Central memory CD8-positive, alpha-beta T cell (primary cell): ENCODE measurements at regions not wholly inside any gene's neighbourhood (a gene's known extent, or its start where the extent isn't known, plus 50 kb on each side); places are given as distances from the start of the nearest gene placed in this dataset.
"Not testable (repeated sequence)": the region's sequence is repeated elsewhere in the genome, so short reads cannot be mapped to it uniquely, and the experiment has no call there.

Experiments
- ATAC-seq: fragments of 150-1000 bp; cut with Tn5 transposase; replicated peaks from 2 replicates; pipeline ENCODE4 v1.10.0; 2022; ENCODE audit warnings: mild to moderate bottlenecking, moderate FRiP score, moderate number of reproducible peaks; ENCODE audit not compliant: poor library complexity, severe bottlenecking; ENCODE audit errors: extremely low read depth
- DNase-seq, 2 donors: peaks; one replicate each; pipeline ENCODE4 v3.0.0; 2021; ENCODE audit warnings: low spot score in 2 of 2
- H3K27ac Mint-ChIP-seq: one replicate; pipeline ENCODE4 v1.8.0; 2022; ENCODE audit warnings: low read depth, mild to moderate bottlenecking, moderate library complexity, mixed read lengths
- H3K27me3 Mint-ChIP-seq: one replicate; pipeline ENCODE4 v1.8.0; 2022; ENCODE audit warnings: mixed read lengths
- H3K36me3 Mint-ChIP-seq: one replicate; pipeline ENCODE4 v1.8.0; 2022; ENCODE audit warnings: mild to moderate bottlenecking, moderate library complexity, mixed read lengths; ENCODE audit not compliant: insufficient read depth
- H3K4me1 Mint-ChIP-seq: one replicate; pipeline ENCODE4 v1.8.0; 2022; ENCODE audit warnings: mixed read lengths
- H3K4me3 Mint-ChIP-seq: one replicate; pipeline ENCODE4 v1.8.0; 2022; ENCODE audit warnings: mild to moderate bottlenecking, moderate library complexity, mixed read lengths
- H3K9me3 Mint-ChIP-seq: one replicate; pipeline ENCODE4 v1.8.0; 2022; ENCODE audit warnings: mixed read lengths

DNA sequence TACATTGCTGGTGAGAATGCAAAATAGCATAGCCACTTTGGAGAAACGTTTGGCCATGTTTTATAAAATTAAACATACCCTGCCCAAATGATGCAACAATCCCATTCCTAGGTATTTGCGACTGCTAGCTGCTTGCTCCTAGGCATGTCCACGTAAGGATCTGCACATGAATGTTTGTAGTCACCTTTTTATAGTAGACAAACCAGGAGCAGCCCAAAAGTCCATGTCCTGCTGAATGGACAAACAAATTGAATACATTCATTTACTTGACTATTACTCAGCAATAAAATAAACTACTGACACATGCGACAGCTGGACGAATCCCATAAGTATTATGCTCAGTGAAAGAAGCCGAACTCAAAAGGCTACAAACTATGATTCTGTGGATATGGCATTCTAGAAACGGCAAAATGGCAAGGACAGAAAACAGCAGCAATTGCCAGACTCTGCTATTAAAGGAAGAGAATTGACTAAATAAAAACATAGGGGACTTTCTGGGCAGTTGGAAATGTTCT lies 161.9 kb upstream of the GALNT2 start:
- Mint-ChIP-seq H3K4me1 (no peaks in the 10 kb centered on the region), H3K36me3 (no peaks in the 10 kb centered on the region), H3K27me3 (peaks cover 76% of the 10 kb centered on the region), H3K9me3 (no peaks in the 10 kb centered on the region), H3K4me3 (no peak overlapping the region), H3K27ac (no peak overlapping the region)
- DNase-seq (no peak), ATAC-seq (no peak)

DNA sequence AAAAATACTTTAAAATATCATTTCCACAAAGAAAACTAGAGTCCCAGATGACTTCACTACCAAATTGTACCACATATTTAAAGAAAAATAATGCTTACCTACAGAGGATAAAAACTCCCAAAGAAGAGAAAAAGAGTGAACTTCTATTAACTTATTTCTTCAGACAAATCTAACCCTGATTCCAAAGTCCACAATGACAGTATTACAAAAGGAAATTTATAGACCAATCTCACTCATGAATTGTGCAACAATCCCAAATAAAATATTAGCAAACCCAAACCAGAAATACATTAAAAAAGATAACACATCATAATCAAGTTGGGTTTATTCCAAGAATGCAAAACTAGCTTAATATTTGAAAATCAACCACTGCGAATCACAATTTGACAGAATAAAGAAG lies 161.4 kb upstream of the GALNT2 start:
- Mint-ChIP-seq H3K9me3 (no peaks in the 10 kb centered on the region), H3K27me3 (peaks cover 73% of the 10 kb centered on the region), H3K4me1 (no peaks in the 10 kb centered on the region), H3K36me3 (no peaks in the 10 kb centered on the region), H3K4me3 (no peak overlapping the region), H3K27ac (no peak overlapping the region)
- no peak for ATAC-seq
- DNase-seq = no peak

DNA sequence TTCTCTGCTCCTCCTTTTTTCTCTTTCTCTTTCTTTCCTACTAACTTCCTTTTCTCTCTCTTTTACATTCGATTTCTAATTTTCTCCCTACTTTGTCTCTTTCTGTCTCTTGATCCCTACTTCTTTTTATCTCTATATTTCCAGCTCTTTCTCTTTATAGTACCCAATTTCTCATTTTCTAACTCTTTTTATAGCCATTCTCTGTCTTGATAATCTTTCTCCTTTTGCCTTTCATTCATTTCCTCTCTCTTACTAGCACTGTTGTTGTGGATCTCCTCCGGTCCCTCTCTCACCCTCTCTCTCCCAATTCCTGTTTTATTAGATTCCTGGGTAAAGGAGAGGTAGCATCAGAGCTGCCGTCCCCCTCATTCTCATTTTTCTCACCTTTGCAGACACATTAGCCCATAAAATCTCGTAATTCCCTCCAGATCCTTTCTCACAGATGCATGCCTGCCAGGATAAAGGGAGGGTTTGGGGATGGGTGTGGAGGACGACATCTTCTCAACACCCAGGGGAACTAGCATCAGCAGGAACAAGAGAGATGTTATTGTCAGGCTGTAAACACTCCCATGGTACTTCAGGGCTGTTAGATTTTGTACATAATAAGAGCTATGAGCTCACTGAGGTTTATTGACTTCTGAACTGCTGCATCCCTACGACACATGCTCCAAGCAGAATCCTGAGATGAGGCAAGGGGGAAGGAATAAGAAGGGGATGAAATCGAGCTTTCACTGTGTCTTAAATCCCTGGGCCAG lies 159.0 kb upstream of the GALNT2 start:
- no peaks in the 10 kb centered on the region for H3K4me1 Mint-ChIP-seq
- H3K9me3 Mint-ChIP-seq = no peaks in the 10 kb centered on the region
- DNase-seq (no peak), ATAC-seq (no peak)
- H3K27me3 Mint-ChIP-seq = peaks cover 68% of the 10 kb centered on the region
- no peak overlapping the region for H3K27ac Mint-ChIP-seq
- no peak overlapping the region for H3K4me3 Mint-ChIP-seq
- no peaks in the 10 kb centered on the region for H3K36me3 Mint-ChIP-seq

DNA sequence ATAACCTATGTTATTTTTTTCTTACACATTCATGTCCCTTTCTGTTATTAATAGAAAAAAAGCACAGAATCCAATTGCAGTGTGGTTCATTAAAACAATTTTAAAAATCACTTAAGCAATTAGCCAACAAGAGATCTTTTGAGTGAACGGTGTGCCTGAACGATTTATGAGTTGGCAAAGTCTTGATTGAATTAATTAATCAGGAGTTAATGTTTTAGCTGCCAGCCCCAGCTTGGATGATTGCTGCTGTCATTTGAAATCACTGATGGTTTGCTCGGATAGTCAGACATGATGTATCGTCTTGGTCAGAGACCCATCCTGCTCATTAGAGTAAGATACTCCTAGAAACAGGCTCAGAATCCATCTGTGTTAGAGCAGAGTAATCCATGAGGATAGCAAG lies 158.3 kb upstream of the GALNT2 start:
- H3K36me3 Mint-ChIP-seq = no peaks in the 10 kb centered on the region
- H3K27me3 Mint-ChIP-seq = peaks cover 62% of the 10 kb centered on the region
- no peaks in the 10 kb centered on the region for H3K4me1 Mint-ChIP-seq
- no peak for ATAC-seq
- no peak for DNase-seq
- no peaks in the 10 kb centered on the region for H3K9me3 Mint-ChIP-seq
- no peak overlapping the region for H3K27ac Mint-ChIP-seq
- H3K4me3 Mint-ChIP-seq = no peak overlapping the region

DNA sequence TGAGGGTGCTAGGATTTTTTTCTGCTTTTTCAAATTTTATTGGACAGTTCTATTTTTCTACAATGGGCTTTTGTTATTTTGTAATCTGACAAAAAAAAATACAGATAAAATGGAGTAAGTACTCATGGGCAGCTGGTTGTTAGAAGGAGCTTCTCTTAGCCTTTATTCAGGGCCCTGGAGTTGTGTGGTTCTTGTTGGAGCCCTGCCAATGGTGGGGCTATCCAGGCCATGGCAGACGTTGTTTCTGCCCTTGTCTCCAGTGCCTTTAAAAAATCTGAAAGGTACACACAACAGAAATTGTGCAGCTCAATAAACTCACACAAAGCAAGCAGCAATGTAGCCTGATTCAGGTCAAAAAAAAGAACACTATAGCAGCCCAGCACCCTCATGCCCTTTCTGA lies 153.5 kb upstream of the GALNT2 start:
- Mint-ChIP-seq H3K27ac (no peak overlapping the region), H3K4me1 (no peaks in the 10 kb centered on the region), H3K4me3 (no peak overlapping the region), H3K36me3 (no peaks in the 10 kb centered on the region), H3K27me3 (peaks cover 35% of the 10 kb centered on the region), H3K9me3 (no peaks in the 10 kb centered on the region)
- no peak for ATAC-seq
- DNase-seq = no peak

DNA sequence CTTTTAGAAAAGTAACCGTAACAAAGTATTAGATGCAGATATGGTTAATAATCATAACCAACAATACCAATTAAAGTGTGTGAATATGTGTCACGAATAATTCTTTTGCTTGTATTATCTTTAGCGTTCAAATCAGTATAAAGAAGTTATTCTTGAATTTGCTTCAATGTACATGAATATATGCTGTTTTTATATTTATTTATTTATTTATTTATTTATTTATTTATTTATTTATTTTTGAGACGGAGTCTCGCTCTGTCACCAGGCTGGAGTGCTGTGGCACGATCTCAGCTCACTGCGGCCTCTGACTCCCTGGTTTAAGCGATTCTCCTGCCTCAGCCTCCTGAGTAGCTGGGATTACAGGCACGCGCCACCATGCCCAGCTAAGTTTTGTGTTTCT lies 147.6 kb upstream of the GALNT2 start:
- not testable (repeated sequence) for H3K36me3 Mint-ChIP-seq, H3K9me3 Mint-ChIP-seq, H3K4me3 Mint-ChIP-seq, H3K4me1 Mint-ChIP-seq, H3K27ac Mint-ChIP-seq, DNase-seq, ATAC-seq
- peaks cover 36% of the 10 kb centered on the region for H3K27me3 Mint-ChIP-seq

DNA sequence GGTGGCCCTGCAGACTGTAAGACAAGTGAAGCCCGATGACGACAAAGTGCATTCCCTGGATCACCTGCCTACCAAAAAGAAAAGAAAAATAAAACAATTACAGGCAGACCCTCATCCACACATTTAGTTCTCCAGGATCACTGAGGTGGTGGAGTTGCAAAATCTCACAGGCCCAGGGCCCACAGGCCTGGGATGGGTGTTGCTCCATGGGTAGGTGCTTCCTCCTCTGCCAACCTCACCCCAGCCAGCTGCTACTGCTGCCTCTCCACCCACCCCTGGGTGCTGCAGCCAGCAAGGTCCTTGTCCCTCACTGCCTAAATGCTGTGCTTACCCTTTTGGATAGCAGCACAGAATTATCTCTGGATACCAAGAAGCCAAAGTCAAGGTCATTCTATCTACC lies 146.4 kb upstream of the GALNT2 start:
- Mint-ChIP-seq H3K27ac (no peak overlapping the region), H3K27me3 (peaks cover 48% of the 10 kb centered on the region), H3K36me3 (no peaks in the 10 kb centered on the region), H3K9me3 (no peaks in the 10 kb centered on the region), H3K4me3 (no peak overlapping the region), H3K4me1 (no peaks in the 10 kb centered on the region)
- DNase-seq (no peak), ATAC-seq (no peak)

DNA sequence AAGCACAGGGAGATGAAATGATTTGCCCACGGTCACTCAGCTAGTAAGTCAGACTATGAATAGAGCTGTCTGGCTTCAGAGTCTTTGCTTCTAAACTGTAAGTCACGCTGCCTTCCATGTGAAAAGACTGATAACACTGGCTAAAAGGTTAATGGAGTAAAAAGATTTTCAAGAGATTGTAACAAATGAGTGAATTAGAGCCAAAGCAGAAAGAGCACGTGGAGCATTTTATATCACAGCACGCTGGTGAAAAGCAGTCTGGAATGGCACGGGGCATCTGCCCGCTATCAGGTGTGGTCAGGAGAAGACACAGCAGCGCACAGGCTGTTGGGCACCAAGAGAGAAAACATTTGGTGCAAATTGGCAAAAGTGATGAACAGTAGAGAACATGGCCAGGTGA lies 144.8 kb upstream of the GALNT2 start:
- H3K27ac Mint-ChIP-seq = no peak overlapping the region
- no peak overlapping the region for H3K4me3 Mint-ChIP-seq
- no peaks in the 10 kb centered on the region for H3K4me1 Mint-ChIP-seq
- DNase-seq (no peak), ATAC-seq (no peak)
- H3K27me3 Mint-ChIP-seq = peaks cover 50% of the 10 kb centered on the region
- H3K36me3 Mint-ChIP-seq = no peaks in the 10 kb centered on the region
- H3K9me3 Mint-ChIP-seq = no peaks in the 10 kb centered on the region

DNA sequence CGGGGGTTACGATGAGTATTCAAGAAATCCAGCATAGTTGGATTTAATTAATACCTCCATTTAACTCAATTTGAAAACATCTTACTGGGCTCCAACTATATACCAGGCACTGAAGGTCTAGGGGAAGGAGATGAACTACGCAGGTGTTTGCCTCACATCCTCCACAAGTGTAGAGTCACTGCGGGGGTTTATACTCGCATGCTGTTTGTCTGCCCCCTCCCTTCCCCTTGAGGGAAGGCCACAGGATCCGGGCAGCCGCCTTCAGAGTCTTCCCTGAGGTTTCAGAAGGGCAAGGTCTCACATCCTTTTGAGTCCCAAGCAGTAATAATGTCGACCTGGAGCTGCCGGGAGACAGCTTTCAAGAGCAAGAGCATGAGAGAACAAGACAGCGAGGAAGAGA lies 142.4 kb upstream of the GALNT2 start:
- no peak overlapping the region for H3K27ac Mint-ChIP-seq
- H3K27me3 Mint-ChIP-seq = peaks cover 70% of the 10 kb centered on the region
- H3K36me3 Mint-ChIP-seq = no peaks in the 10 kb centered on the region
- no peaks in the 10 kb centered on the region for H3K9me3 Mint-ChIP-seq
- DNase-seq = no peak
- ATAC-seq = no peak
- no peaks in the 10 kb centered on the region for H3K4me1 Mint-ChIP-seq
- H3K4me3 Mint-ChIP-seq = no peak overlapping the region

DNA sequence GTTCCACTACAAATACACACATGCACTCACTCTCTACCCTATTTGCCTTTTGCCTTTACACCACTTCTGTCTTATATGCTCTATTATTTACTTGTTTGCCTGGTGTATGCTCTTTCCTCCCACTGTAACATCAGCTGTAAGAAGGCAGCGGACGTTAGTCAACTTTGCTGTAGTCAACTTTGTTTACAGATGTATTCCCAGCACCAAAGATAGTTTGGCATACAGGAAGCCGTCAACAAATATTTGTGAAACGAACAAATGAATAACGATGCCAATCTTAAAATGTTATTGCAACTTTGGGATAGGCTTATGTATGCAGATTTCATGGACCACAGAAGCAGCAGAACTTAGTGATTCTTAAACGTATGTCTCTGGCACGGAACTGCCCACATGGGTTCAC lies 138.3 kb upstream of the GALNT2 start:
- DNase-seq = no peak
- H3K36me3 Mint-ChIP-seq = no peaks in the 10 kb centered on the region
- H3K4me3 Mint-ChIP-seq = no peak overlapping the region
- no peak overlapping the region for H3K27ac Mint-ChIP-seq
- ATAC-seq = no peak
- H3K27me3 Mint-ChIP-seq = peaks cover 63% of the 10 kb centered on the region
- no peaks in the 10 kb centered on the region for H3K4me1 Mint-ChIP-seq
- no peaks in the 10 kb centered on the region for H3K9me3 Mint-ChIP-seq

DNA sequence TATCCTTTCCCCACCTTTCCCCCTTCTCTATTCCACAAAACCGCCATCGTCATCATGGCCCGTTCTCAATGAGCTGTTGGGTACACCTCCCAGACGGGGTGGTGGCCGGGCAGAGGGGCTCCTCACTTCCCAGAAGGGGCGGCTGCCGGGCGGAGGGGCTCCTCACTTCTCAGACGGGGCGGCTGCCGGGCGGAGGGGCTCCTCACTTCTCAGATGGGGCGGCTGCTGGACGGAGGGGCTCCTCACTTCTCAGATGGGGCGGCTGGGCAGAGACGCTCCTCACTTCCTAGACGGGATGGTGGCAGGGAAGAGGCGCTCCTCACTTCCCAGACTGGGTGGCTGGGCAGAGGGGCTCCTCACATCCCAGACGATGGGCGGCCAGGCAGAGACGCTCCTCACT lies 135.3 kb upstream of the GALNT2 start:
- H3K4me1 Mint-ChIP-seq, H3K36me3 Mint-ChIP-seq, ATAC-seq, DNase-seq, H3K4me3 Mint-ChIP-seq, H3K27ac Mint-ChIP-seq, H3K9me3 Mint-ChIP-seq: not testable (repeated sequence)
- H3K27me3 Mint-ChIP-seq = peaks cover 54% of the 10 kb centered on the region

DNA sequence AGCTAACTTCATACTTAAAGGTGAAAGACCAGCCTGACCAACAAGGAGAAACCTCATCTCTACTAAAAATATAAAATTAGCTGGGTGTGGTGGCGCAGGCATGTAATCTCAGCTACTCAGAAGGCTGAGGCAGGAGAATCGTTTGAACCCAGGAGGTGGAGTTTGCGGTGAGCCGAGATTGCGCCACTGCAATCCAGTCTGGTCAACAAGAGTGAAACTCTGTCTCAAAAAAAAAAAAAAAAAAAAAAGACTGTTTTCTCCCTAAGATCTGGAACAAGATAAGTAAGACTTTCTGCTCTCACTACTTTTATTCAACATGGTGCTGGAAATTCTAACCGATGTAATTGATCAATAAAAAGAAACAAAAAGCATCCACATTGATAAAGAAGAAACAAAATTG lies 131.9 kb upstream of the GALNT2 start:
- not testable (repeated sequence) for H3K4me3 Mint-ChIP-seq, H3K9me3 Mint-ChIP-seq, ATAC-seq, H3K36me3 Mint-ChIP-seq, H3K4me1 Mint-ChIP-seq, H3K27ac Mint-ChIP-seq, DNase-seq
- peaks cover 36% of the 10 kb centered on the region for H3K27me3 Mint-ChIP-seq

DNA sequence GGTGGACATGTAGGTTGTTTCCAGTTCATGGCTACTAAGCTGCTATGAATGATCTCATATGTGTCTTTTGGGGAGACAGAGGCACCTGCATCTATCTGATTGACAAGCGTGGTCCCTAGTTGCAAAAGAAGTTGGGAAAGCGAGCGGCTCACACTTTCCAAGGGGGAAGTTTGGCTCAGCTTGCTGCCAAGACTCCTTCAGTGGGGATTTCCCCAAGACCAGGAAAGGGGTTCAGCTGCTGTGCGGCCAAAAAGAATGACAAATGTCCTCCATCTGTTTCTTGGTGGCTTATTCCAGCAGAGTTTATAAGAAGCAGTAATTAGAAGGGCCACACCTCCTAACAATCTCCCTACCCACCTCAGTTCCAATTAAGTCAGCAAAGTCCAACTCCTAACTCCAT lies 128.5 kb upstream of the GALNT2 start:
- H3K9me3 Mint-ChIP-seq = no peaks in the 10 kb centered on the region
- DNase-seq (no peak), ATAC-seq (no peak)
- peaks cover 55% of the 10 kb centered on the region for H3K27me3 Mint-ChIP-seq
- no peak overlapping the region for H3K27ac Mint-ChIP-seq
- no peaks in the 10 kb centered on the region for H3K4me1 Mint-ChIP-seq
- no peak overlapping the region for H3K4me3 Mint-ChIP-seq
- H3K36me3 Mint-ChIP-seq = no peaks in the 10 kb centered on the region
